KMS-11 (cell line): ENCODE measurements at regions not wholly inside any gene's neighbourhood (a gene's known extent, or its start where the extent isn't known, plus 50 kb on each side); places are given as distances from the start of the nearest gene placed in this dataset.

Experiments
- H2AFZ ChIP-seq: fragments of 200-600 bp; sonication (generic); 2 replicates; pipeline ENCODE4 v1.6.1; 2016; ENCODE audit warnings: antibody characterized with exemption, mixed run types, low read depth
- H3K27ac ChIP-seq: fragments of 200-600 bp; sonication (generic); 2 replicates; pipeline ENCODE4 v1.6.1; 2016; ENCODE audit warnings: mild to moderate bottlenecking, mixed run types
- H3K27me3 ChIP-seq: fragments of 200-600 bp; sonication (generic); 2 replicates; pipeline ENCODE4 v1.6.1; 2017; ENCODE audit warnings: mild to moderate bottlenecking, low read depth, mixed run types, moderate library complexity; ENCODE audit not compliant: insufficient read depth
- H3K36me3 ChIP-seq: fragments of 200-600 bp; sonication (generic); 2 replicates; pipeline ENCODE4 v1.6.1; 2017; ENCODE audit warnings: mild to moderate bottlenecking, mixed run types; ENCODE audit not compliant: insufficient read depth
- H3K4me1 ChIP-seq: fragments of 200-600 bp; sonication (generic); 2 replicates; pipeline ENCODE4 v1.6.1; 2016; ENCODE audit warnings: mild to moderate bottlenecking, low read depth, mixed run types; ENCODE audit not compliant: poor library complexity, severe bottlenecking
- H3K4me2 ChIP-seq: fragments of 200-600 bp; sonication (generic); 2 replicates; pipeline ENCODE4 v1.7.0; 2016; ENCODE audit warnings: mild to moderate bottlenecking, mixed run types
- H3K4me3 ChIP-seq: fragments of 200-600 bp; sonication (generic); IDR thresholded peaks from 2 replicates; pipeline ENCODE4 v1.6.1; 2017; ENCODE audit warnings: low read depth, low read length, mixed read lengths; ENCODE audit not compliant: insufficient read depth
- H3K79me2 ChIP-seq: fragments of 200-600 bp; sonication (generic); 2 replicates; pipeline ENCODE4 v1.6.1; 2016; ENCODE audit warnings: low read depth, mixed run types; ENCODE audit not compliant: insufficient read depth
- H3K9ac ChIP-seq: fragments of 200-600 bp; sonication (generic); 2 replicates; pipeline ENCODE4 v1.6.1; 2016; ENCODE audit warnings: mild to moderate bottlenecking, mixed run types
- H4K20me1 ChIP-seq: fragments of 200-600 bp; sonication (generic); 2 replicates; pipeline ENCODE4 v1.6.1; 2016; ENCODE audit warnings: mild to moderate bottlenecking, mixed run types; ENCODE audit not compliant: insufficient read depth
- TF ChIP-seq, protein P1 (sequence below): fragments of 200-600 bp; sonication (generic); conservative IDR thresholded peaks from 2 replicates; pipeline ENCODE4 v1.6.1; 2017; ENCODE audit warnings: low read depth, mild to moderate bottlenecking, antibody characterized with exemption, low read length, moderate library complexity, mixed read lengths

DNA sequence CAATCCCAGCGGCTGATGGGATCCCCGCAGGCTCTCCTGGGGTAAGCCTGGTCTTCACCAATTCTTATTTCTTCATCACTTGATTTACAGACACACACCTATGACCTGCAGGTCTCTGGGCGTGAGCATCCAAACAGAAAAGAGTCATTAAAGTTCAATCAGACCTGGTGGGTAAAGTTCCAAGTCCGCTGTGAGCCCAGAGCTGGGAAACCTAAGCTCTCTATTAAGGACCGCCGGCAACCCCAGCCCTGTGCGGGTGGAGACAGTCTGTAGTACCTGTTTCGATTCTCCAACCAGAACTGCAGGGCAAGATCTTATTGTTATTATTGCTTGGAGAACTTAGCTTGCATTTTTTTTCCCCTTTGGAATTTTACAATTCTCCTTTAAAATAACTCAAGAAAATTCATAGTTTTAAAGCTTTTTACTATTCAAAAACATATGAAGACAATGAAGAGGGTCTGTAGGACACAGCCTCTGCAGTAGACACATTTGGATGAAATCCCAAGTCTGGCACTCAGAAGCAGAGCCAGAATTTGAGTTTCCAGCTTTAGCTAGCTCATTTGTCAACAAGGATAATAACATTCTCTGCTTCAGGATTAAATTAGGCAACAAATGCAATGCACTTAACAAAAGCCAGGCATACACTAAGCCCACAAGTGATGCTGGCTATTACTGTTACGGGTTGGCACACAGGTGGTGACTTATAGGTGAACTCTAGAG is 376.4 kb downstream of the INSIG2 start:
- H3K4me3 ChIP-seq = no peak overlapping the region
- no peaks in the 10 kb centered on the region for H3K4me1 ChIP-seq
- H3K9ac ChIP-seq = no peak overlapping the region
- H3K4me2 ChIP-seq = no peak overlapping the region
- no peak overlapping the region for H3K27ac ChIP-seq
- no peaks in the 10 kb centered on the region for H3K27me3 ChIP-seq
- TF ChIP-seq, protein P1, sequence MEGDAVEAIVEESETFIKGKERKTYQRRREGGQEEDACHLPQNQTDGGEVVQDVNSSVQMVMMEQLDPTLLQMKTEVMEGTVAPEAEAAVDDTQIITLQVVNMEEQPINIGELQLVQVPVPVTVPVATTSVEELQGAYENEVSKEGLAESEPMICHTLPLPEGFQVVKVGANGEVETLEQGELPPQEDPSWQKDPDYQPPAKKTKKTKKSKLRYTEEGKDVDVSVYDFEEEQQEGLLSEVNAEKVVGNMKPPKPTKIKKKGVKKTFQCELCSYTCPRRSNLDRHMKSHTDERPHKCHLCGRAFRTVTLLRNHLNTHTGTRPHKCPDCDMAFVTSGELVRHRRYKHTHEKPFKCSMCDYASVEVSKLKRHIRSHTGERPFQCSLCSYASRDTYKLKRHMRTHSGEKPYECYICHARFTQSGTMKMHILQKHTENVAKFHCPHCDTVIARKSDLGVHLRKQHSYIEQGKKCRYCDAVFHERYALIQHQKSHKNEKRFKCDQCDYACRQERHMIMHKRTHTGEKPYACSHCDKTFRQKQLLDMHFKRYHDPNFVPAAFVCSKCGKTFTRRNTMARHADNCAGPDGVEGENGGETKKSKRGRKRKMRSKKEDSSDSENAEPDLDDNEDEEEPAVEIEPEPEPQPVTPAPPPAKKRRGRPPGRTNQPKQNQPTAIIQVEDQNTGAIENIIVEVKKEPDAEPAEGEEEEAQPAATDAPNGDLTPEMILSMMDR = no peak
- H2AFZ ChIP-seq = no peak overlapping the region
- no peaks in the 10 kb centered on the region for H4K20me1 ChIP-seq
- no peaks in the 10 kb centered on the region for H3K36me3 ChIP-seq
- no peaks in the 10 kb centered on the region for H3K79me2 ChIP-seq

- Histone ChIP-seq H3K4me2 (no peak overlapping the region), H2AFZ (no peak overlapping the region), H4K20me1 (no peaks in the 10 kb centered on the region), H3K79me2 (no peaks in the 10 kb centered on the region), H3K36me3 (no peaks in the 10 kb centered on the region), H3K27ac (no peak overlapping the region), H3K27me3 (no peaks in the 10 kb centered on the region), H3K9ac (no peak overlapping the region), H3K4me3 (no peak overlapping the region), H3K4me1 (no peaks in the 10 kb centered on the region)
- TF ChIP-seq, protein P1 = no peak
These were observed 375.8 kb downstream of the INSIG2 start for GRCh38 chr2:118464046-118464445.

- Histone ChIP-seq H3K4me1 (no peaks in the 10 kb centered on the region), H3K27me3 (no peaks in the 10 kb centered on the region)
- TF ChIP-seq, protein P1 = no peak
These were observed 372.2 kb downstream of the INSIG2 start for GRCh38 chr2:118460425-118460824.

DNA sequence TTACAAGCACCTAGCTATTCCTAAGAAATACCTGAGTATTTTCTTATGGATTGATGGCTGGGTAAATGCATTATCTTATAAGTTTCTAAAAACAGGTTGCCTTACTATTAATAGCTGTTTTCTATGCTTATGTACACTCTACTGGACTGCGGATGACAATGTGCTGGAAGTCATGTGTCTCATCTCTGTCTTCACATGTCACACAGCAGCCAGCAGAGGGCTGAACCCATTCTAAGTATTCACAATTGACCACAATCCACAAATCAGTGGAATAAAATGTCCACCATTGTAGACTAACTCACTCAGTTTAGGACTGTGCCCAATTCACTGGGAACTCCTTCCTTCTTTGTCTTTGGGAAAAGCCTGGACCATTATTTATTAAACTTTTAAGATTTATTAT is 371.2 kb downstream of the INSIG2 start:
- Histone ChIP-seq H3K4me2 (no peak overlapping the region), H3K4me1 (no peaks in the 10 kb centered on the region), H3K27ac (no peak overlapping the region), H3K4me3 (no peak overlapping the region), H4K20me1 (no peaks in the 10 kb centered on the region), H3K79me2 (no peaks in the 10 kb centered on the region), H3K36me3 (no peaks in the 10 kb centered on the region), H3K9ac (no peak overlapping the region), H3K27me3 (no peaks in the 10 kb centered on the region), H2AFZ (no peak overlapping the region)
- TF ChIP-seq, protein P1 = no peak

More at GRCh38 chr2:118460425-118460824, 372.2 kb downstream of the INSIG2 start:
- Histone ChIP-seq H3K27ac (no peak overlapping the region), H2AFZ (no peak overlapping the region), H3K79me2 (no peaks in the 10 kb centered on the region), H4K20me1 (no peaks in the 10 kb centered on the region), H3K4me2 (no peak overlapping the region), H3K9ac (no peak overlapping the region), H3K4me3 (no peak overlapping the region), H3K36me3 (no peaks in the 10 kb centered on the region)
